ENCODE measurements at regions not wholly inside any gene's neighbourhood (a gene's known extent, or its start where the extent isn't known, plus 50 kb on each side); places are given as distances from the start of the nearest gene placed in this dataset.
"Not testable (repeated sequence)": the region's sequence is repeated elsewhere in the genome, so short reads cannot be mapped to it uniquely, and the experiment has no call there.

DNA sequence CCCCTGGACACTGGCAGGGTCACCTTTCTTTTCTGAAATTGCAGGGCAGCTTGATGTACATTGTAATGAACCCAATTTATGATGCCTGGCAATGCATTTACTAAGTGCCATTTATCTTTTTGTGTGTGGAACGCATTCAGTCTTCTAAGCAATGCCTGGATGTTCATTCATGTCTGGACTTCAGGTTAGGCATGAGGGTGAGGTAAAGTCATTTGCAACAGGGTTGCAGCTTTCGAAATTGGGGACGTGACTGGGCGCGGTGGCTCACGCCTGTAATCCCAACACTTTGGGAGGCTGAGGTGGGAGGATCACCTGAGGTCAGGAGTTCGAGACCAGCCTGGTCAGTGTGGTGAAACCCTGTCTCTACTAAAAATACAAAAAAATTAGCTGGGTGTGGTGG lies 134.6 kb downstream of the SOX4 start:
- no peak for DNase-seq (ENCODE audit: low spot score)

DNA sequence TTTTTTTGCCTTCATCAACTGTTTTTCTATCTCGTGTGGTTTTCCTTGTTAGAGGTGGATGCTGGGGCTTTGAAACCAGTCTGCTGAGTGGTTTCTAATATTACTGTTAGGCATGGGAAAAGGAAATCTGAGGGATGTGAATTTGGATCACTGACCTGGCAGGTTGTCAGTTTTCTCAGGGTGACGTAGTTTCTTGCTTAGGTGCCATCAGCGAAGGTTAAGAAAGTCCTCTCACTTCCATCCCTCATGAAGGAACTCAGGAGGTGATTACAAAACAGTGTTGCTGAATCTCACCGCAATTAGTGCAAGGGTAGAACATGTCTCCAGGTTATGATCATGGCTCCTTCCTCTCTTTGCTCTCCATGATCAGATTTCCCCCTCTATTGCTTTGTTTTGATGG lies 135.9 kb downstream of the SOX4 start:
- TF ChIP-seq, protein P1, sequence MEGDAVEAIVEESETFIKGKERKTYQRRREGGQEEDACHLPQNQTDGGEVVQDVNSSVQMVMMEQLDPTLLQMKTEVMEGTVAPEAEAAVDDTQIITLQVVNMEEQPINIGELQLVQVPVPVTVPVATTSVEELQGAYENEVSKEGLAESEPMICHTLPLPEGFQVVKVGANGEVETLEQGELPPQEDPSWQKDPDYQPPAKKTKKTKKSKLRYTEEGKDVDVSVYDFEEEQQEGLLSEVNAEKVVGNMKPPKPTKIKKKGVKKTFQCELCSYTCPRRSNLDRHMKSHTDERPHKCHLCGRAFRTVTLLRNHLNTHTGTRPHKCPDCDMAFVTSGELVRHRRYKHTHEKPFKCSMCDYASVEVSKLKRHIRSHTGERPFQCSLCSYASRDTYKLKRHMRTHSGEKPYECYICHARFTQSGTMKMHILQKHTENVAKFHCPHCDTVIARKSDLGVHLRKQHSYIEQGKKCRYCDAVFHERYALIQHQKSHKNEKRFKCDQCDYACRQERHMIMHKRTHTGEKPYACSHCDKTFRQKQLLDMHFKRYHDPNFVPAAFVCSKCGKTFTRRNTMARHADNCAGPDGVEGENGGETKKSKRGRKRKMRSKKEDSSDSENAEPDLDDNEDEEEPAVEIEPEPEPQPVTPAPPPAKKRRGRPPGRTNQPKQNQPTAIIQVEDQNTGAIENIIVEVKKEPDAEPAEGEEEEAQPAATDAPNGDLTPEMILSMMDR (IDR thresholded peaks at IDR 0.05; ENCODE audit: extremely low read depth, missing control alignments): no peak
- no peak for DNase-seq (ENCODE audit: low spot score)

More for the DNA sequence above, 134.6 kb downstream of the SOX4 start:
- TF ChIP-seq, protein P1 (IDR thresholded peaks at IDR 0.05; ENCODE audit: extremely low read depth, missing control alignments): no peak

DNA sequence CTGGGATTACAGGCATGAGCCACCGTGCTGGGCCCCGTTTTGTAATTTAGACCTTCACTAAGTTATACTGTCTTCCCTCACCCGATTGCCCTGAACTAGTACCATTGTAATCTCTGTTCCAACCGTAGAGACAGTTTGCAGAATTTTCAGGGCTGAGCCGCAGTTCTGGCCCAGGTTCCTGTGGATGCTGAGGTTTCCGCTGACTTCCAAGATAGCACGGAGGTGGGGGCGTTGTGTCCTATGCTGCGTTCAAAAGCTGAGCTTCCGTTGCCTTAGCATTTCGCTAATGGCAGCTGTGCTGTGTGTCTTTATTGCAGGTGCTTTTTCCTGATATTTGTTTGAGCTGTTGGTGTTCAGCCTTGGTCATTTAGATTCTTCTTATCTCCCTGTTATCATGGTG lies 137.0 kb downstream of the SOX4 start:
- TF ChIP-seq, protein P1 (IDR thresholded peaks at IDR 0.05; ENCODE audit: extremely low read depth, missing control alignments): no peak
- no peak for DNase-seq (ENCODE audit: low spot score)

DNA sequence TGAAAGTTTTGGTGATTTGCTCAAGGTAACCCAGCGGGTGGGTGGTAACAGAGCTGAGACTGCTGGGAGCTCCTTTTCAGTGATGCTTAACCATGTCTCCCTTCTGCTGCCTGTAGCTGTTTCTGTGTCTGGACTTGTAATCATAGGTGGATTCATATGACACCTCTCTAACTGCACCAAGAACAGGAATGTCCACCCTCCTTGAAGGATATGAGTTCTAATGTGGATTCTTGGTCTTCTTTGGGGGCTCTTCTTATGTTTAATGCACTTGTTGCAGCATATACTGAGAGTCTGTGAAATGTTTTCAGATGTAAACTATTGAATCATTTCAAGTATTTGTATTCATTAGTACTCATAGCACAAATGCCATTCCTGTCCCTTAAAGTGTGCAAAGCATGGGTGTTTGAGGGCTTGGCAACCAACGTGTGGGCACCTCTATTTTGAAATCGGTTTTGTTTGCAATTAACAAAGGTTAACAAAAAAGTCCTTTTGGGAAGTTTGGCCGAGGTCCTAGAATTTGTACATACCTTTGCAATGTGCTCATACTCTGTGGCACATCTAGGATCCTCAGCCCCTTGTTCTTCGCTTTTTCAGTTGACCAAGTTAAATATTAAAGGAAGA lies 138.0 kb downstream of the SOX4 start:
- DNase-seq (ENCODE audit: low spot score): no peak
- TF ChIP-seq, protein P1 (IDR thresholded peaks at IDR 0.05; ENCODE audit: extremely low read depth, missing control alignments): no peak

DNA sequence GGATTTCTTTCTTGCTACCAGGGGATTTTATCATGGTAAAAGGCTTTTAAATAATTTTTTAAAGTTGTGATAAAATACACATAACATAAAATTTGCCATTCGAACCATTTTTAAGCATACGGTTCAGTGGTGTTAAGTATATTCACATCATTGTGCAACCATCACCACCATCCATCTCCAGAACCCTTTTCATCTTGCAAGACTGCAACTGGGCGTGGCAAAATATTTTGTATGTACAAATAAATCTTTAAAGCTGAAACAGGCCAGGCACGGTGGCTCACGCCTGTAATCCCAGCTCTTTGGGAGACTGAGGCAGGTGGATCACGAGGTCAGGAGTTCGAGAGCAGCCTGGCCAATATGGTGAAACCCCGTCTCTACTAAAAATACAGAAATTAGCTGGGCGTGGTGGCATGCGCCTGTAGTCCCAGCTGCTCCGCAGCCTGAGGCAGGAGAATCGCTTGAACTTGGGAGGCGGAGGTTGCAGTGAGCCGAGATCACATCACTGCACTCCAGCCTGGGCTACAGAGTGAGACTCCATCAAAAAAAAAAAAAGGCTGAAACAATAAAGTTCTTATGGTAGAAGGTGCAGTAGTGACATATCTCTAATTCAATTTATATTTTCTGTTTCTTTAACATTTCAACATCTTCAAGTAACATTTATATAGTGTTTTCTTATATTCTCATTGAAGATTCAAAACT lies 138.6 kb downstream of the SOX4 start:
- DNase-seq (ENCODE audit: low spot score): not testable (repeated sequence)

DNA sequence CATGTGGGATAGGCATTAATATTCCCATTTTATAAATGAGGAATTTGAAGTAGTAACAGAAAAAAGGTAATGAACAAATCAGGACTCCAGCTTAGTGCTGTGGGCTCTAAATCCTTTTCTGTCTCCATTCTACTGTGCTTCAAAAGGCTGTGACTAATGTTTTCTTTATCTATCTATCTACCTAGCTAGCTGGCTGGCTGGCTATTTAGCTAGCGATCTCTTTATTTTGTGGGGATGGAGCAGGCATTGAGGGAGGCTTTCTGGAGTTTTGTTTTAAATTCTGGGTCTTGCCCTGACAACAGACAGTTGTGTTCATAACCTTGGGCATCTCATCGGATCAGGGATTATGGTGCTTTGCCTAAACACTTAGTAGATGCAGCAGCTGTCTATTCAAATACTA lies 139.2 kb downstream of the SOX4 start:
- no peak for DNase-seq (ENCODE audit: low spot score)

DNA sequence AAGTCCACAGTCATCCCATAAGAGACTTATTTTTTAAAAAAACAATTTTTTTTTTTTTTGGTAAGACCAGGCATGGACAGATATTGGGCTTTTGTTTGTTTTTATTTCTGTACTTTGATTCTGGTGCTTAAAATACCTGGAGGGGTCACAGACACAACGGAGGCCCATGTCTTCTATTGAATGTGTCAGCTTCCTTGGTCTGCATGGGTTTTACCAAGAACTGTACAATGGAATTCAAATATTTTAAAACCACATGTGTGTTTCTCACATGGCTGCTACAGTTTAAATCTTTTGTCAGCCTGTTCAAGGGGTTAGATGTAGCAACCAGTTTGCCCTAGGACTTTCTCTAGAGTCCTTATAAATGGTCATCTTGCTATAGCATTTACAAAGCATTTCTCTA lies 139.8 kb downstream of the SOX4 start:
- no peak for DNase-seq (ENCODE audit: low spot score)

More for the DNA sequence above, 139.2 kb downstream of the SOX4 start:
- TF ChIP-seq, protein P1 (IDR thresholded peaks at IDR 0.05; ENCODE audit: extremely low read depth, missing control alignments): no peak

More for the DNA sequence above, 139.8 kb downstream of the SOX4 start:
- TF ChIP-seq, protein P1 (IDR thresholded peaks at IDR 0.05; ENCODE audit: extremely low read depth, missing control alignments): no peak
